ENCODE measurements at regions not wholly inside any gene's neighbourhood (a gene's known extent, or its start where the extent isn't known, plus 50 kb on each side); places are given as distances from the start of the nearest gene placed in this dataset.

GRCh38 chr2:15733867-15734673, 142.4 kb downstream of the DDX1 start:
- FAIRE-seq (peak; percentile 62), DNase-seq (ENCODE audit: low spot score) (peak; percentile 49)

DNA sequence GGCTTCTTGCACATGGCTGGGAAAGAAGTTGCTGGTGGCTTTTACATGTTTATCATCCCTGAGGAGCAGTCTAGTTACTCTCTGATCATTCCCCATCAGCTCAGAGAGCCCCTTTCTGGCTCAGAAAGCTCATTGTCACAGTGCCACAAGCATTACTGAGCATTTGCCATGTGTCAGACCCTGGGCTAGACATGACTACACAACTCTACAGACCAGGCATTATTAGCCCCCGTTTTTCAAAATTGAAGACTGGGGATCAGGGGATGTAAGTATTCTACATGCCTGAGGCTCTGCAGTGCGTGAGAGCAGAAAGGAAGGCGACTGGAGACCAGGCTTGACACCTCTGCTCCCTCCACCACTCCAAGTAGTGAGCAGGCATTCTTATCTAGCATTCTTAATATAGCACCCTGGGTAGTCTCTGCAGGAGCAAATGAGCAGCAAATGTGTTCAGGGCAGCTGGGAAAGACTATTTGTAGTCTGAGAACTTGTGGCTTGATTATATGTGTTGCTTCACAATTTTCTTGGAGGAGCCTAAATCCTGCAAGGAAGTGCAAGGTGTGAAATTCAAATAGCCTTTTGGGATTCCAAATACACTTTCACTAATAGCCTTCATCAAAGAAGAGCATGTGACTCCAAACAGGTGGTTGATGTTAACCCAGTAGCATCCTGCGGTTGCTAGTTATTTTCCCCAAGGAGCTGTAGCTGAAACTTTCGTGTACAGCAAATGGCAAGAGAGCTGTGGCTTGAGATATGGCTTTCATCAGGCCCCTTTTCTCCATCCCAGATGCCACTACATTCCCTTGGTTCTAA, 143.2 kb downstream of the DDX1 start:
- FAIRE-seq, result no peak

GRCh38 chr2:15735484-15736326, 144.0 kb downstream of the DDX1 start:
- DNase-seq (ENCODE audit: low spot score) (no peak), FAIRE-seq (no peak)

More for the DNA sequence above, 143.2 kb downstream of the DDX1 start:
- DNase-seq (ENCODE audit: low spot score), result no peak

DNA sequence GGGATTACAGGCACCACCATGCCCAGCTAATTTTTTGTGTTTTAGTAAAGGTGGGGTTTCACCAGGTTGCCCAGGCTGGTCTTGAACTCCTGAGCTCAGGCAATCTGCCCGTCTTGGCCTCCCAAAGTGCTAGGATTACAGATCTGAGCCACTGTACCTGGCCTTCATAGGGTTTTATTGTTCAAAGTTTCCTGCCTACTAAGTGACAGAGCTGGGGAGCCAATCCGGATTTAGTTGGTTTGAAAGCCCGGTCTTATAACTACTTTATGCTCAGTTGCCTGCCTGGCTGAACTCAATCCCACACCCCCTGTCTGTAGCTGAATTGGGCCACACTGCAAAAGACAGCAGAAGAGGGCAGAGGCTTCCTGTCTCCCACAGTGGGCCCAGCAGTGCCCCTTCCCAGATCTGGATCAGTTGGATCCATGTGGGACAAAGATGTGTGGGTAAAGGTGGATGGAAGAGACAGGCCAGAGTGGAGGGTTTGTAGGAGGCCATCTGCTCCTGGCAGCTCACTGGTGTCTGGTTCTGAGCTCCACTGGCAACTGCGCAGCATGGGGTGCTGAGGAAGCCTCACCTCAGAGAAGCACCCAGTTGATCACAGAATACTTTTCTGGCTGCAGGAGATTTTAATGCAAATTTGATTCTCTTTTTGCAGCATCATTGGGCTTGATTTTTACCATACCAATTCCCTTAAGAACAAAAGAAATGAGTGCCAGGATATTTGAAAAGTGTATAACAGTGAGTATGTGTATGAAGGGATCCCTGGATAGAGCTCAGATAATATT, 144.9 kb downstream of the DDX1 start:
- no peak for FAIRE-seq

GRCh38 chr2:15737314-15738224, 145.9 kb downstream of the DDX1 start:
- no peak for FAIRE-seq
- no peak for DNase-seq (ENCODE audit: low spot score)

More for the DNA sequence above, 144.9 kb downstream of the DDX1 start:
- no peak for DNase-seq (ENCODE audit: low spot score)

DNA sequence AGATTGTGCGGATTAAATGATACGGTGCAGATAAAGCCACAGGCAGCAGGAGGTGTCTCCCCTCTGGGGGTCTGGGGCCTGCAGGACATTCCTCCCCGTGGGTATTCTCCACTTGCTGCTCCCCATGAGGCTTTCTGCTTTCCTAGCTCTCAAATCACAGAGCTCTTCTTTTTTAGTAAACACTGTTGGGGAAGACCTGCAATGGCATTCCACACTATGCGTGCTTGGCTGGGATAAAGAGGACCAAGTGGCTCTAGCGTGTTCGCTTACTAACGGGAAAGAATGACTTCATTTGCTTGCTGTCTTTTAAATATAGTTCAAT, 146.5 kb downstream of the DDX1 start:
- DNase-seq (ENCODE audit: low spot score), result no peak
- FAIRE-seq, result no peak

DNA sequence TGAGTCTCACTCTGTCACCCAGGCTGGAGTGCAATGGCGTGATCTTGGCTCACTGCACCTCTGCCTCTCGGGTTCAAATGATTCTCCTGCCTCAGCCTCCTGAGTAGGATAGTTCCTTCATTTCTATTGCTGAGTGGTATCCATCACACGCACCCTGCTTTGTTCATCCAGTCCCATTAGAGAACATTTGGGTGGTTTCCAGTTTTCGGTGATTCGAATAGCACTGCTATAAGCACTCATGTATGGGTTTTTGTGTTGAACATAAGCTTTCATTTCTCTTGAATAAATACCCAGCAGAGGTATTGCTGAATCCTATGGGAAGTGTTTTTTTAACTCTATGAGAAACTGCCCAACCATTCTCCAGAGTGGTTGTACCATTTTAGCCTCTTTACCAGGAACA, 147.3 kb downstream of the DDX1 start:
- FAIRE-seq, result no peak

DNA sequence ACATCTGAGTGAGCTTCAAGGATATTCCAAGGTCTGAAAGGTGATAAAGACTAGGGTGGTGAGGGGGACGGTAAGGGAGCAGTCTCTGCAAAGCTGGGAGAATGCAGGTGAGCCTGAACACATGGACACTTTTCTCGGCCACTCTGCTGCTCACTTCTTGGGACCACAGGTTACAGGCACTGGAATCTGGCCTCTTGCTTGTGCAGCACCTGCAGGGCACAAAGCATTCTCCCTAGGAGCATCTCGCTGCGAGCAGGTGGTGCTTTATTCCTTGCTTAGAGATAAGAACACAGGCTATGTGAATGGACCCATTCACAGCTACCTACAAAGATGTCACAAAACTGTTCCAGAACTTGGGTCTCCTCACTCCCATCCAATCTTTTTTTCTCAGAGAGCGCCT, 153.2 kb downstream of the DDX1 start:
- FAIRE-seq (no peak), DNase-seq (ENCODE audit: low spot score) (no peak)

More for the DNA sequence above, 147.3 kb downstream of the DDX1 start:
- DNase-seq (ENCODE audit: low spot score), result no peak

DNA sequence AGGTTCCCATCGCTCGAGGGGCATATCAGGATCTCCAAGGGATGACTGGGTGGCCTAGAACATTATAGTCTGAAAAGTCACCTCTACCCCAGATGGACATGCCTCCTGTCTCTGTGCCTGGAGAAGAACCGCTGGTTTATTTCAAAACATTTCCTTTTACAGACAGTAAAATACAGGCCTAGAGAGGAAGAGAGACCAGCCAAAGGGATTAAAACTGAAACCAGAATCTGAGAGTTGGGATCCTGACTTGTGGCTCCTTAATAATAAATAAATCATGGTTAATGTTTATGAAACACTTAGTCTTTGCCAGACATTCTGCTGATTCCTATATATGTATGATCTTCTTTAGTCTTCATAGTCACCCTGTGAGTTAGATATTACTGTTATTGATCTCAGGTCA, 153.7 kb downstream of the DDX1 start:
- DNase-seq (ENCODE audit: low spot score), result no peak
- FAIRE-seq, result no peak

DNA sequence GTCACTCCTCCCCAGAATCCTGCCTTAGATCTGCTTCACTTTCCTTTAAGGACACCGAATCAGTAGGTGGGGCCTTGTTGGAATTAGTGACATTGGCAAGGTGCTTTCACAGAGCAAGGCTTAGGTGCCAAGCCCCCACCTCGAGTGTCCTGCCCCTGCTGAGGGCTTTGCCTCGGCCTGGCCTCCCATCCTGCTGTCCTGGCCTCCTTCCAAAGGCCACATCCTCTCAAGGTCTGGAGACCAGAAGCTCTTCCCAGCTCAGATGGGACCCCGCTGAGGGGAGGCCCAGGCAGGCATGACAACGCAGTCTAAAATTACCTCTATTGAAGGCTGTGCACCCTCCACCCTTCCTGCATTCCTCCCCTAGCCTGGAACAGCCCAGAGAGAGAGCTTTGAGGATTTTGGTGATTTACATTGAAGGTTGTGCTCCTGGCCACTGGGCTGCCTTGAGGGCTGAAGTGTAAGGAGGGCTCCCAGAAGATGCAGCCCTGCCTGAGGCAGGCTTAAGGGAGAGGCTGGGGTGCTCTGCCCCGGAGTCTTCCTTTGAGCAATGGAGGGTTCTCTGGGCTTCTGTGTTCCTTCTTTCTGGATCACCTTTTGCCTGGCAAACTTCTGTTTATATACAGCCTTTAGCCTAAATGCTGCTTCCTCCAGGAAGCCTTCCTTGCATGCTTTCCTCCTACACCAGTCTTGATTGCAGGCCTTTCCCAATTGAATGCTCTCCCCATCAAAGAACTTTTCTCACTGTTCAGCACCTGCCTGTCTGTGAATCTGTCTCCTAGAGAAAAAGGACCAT, 154.4 kb downstream of the DDX1 start:
- DNase-seq (ENCODE audit: low spot score) (no peak), FAIRE-seq (no peak)

- FAIRE-seq (no peak), DNase-seq (ENCODE audit: low spot score) (no peak)
These were observed 155.3 kb downstream of the DDX1 start for GRCh38 chr2:15746703-15747550.

GRCh38 chr2:15747603-15748471, 156.2 kb downstream of the DDX1 start:
- no peak for FAIRE-seq
- no peak for DNase-seq (ENCODE audit: low spot score)

- DNase-seq (ENCODE audit: low spot score) (no peak), FAIRE-seq (no peak)
These were observed 157.2 kb downstream of the DDX1 start for GRCh38 chr2:15748736-15749323.

DNA sequence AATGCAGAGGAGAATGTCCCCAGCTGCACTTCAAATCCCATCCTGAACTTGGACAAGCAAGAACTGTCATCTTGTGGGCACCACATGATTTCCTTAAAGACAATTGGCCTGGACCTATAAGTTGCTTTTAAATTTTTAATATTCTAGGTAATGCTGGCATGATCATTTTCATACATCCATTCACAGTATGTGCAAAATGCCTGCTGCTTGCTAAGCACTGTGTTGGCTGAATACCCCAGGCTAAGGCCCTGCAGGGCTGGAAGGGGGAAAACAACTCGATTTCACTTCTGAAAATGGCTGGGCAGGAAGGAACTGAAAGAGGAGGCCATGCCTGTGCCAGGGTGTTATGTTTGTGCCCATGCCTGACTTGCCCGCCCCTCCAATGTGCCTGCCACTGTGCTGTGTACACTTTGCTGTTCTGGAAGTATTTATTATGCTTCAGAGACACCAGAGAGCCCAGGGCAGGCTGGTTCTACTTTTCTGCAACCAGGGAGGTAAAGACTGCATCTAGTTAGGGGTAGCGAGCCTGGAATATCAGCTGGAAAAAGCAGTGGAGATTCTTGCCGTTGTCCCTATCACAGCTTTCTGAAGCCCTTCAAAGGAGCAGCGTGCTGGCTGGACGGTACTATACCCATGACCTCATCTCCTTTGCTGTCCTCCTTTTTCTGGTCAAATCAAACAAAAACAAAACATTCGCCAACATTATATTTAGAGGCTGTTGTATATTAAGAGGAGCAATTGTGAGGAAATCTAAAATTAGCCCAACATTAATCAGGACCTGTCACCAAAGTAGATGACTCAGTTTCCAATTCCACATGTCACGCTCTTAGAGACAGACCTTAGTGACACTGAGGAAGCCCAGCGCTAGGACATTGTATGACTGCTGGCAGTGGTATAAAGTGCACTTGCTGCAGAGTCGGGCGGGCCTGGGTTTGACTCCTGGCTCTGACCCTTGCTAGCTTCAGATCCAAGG, 158.1 kb downstream of the DDX1 start:
- no peak for FAIRE-seq

GRCh38 chr2:15750433-15750814, 158.8 kb downstream of the DDX1 start:
- DNase-seq (ENCODE audit: low spot score) (no peak), FAIRE-seq (no peak)

More for the DNA sequence above, 158.1 kb downstream of the DDX1 start:
- no peak for DNase-seq (ENCODE audit: low spot score)
